Fibroblast of lung (primary cell): ENCODE measurements at regions not wholly inside any gene's neighbourhood (a gene's known extent, or its start where the extent isn't known, plus 50 kb on each side); places are given as distances from the start of the nearest gene placed in this dataset.

Source experiments
- DNase-seq, 2 donors: peaks; one replicate each; pipeline versions ENCODE4 v3.0.0 to v3.0.0-alpha.2; 2010; ENCODE audit warnings: low read depth in 2 of 2
- H2AFZ ChIP-seq: 2 replicates; pipeline ENCODE4 v1.5.1; 2012; ENCODE audit warnings: low read length, control low read depth, inconsistent platforms
- H3K27ac ChIP-seq: 2 replicates; pipeline ENCODE4 v1.5.1; 2011; ENCODE audit warnings: low read length, control low read depth; ENCODE audit not compliant: insufficient read depth
- H3K27me3 ChIP-seq: 2 replicates; pipeline ENCODE4 v1.5.1; 2011; ENCODE audit warnings: mild to moderate bottlenecking, low read length; ENCODE audit not compliant: control insufficient read depth, insufficient read depth
- H3K36me3 ChIP-seq: 2 replicates; pipeline ENCODE4 v1.5.1; 2011; ENCODE audit warnings: low read length; ENCODE audit not compliant: control insufficient read depth, insufficient read depth
- H3K4me1 ChIP-seq: 2 replicates; pipeline ENCODE4 v1.5.1; 2011; ENCODE audit warnings: low read length; ENCODE audit not compliant: control insufficient read depth, insufficient read depth; ENCODE audit errors: extremely low read depth
- H3K4me2 ChIP-seq: 2 replicates; pipeline ENCODE4 v1.5.1; 2011; ENCODE audit warnings: low read length, control low read depth; ENCODE audit not compliant: insufficient read depth; ENCODE audit errors: extremely low read depth
- H3K4me3 ChIP-seq, 4 experiments: fragments of 200-600 bp in 1 of 4; sonication (generic) in 1 of 4; replicated peaks in 1 of 4; 2 replicates each; pipeline ENCODE4 v1.5.1; 2011 to 2016; ENCODE audit warnings: low read length in 4 of 4, low read depth in 3 of 4, mild to moderate bottlenecking in 3 of 4, control low read depth in 2 of 4, inconsistent platforms in 1 of 4, mixed read lengths in 1 of 4; ENCODE audit not compliant: insufficient read depth in 1 of 4; ENCODE audit errors: control extremely low read depth in 1 of 4
- H3K79me2 ChIP-seq: 2 replicates; pipeline ENCODE4 v1.5.1; 2012; ENCODE audit warnings: mild to moderate bottlenecking, low read length, inconsistent platforms; ENCODE audit not compliant: control insufficient read depth, insufficient read depth
- H3K9ac ChIP-seq: 2 replicates; pipeline ENCODE4 v1.5.1; 2011; ENCODE audit warnings: mild to moderate bottlenecking, low read length, control low read depth; ENCODE audit not compliant: insufficient read depth
- H3K9me3 ChIP-seq: 2 replicates; pipeline ENCODE4 v1.5.1; 2012; ENCODE audit warnings: low read depth, low read length; ENCODE audit not compliant: control insufficient read depth, insufficient read depth
- H4K20me1 ChIP-seq: 2 replicates; pipeline ENCODE4 v1.5.1; 2011; ENCODE audit warnings: low read length; ENCODE audit not compliant: control insufficient read depth, insufficient read depth; ENCODE audit errors: extremely low read depth
- CTCF ChIP-seq, 2 donors: IDR thresholded peaks in 1 of 2; conservative IDR thresholded peaks in 1 of 2; 1 replicate in 1 of 2; 2 replicates in 1 of 2; pipeline ENCODE4 v1.5.1; 2011 to 2012; ENCODE audit warnings: low read length in 2 of 2, control low read depth in 1 of 2, inconsistent platforms in 1 of 2, low read depth in 1 of 2, mild to moderate bottlenecking in 1 of 2
- EZH2 ChIP-seq: IDR thresholded peaks from 2 replicates; pipeline ENCODE4 v1.5.1; 2012; ENCODE audit warnings: low read length, control low read depth, mild to moderate bottlenecking; ENCODE audit errors: missing control alignments

- Histone ChIP-seq H4K20me1 (no peaks in the 10 kb centered on the region), H3K79me2 (no peaks in the 10 kb centered on the region), H3K4me2 (no peak overlapping the region), H3K9me3 (no peaks in the 10 kb centered on the region), H2AFZ (no peak overlapping the region), H3K27ac (no peak overlapping the region), H3K4me3 (no peak overlapping the region), H3K36me3 (no peaks in the 10 kb centered on the region), H3K4me1 (no peaks in the 10 kb centered on the region), H3K27me3 (no peaks in the 10 kb centered on the region), H3K9ac (no peak overlapping the region)
- no peak for DNase-seq
- no peak for TF ChIP-seq EZH2
- TF ChIP-seq CTCF (conservative IDR thresholded peaks at IDR 0.05 in 1 of 2, IDR thresholded peaks at IDR 0.05 in 1 of 2; ENCODE audit: low read depth in 1 of 2, low read length in 2 of 2) = no peak
Observed at GRCh38 chrX:118179718-118180117, 63.1 kb upstream of the KLHL13 start.

GRCh38 chrX:118181030-118181429 is 64.4 kb upstream of the KLHL13 start:
- Histone ChIP-seq H3K4me3 (no peak overlapping the region), H3K9ac (no peak overlapping the region), H3K27ac (no peak overlapping the region), H3K4me2 (no peak overlapping the region), H3K79me2 (no peaks in the 10 kb centered on the region), H4K20me1 (no peaks in the 10 kb centered on the region), H3K4me1 (no peaks in the 10 kb centered on the region), H3K36me3 (no peaks in the 10 kb centered on the region), H3K27me3 (no peaks in the 10 kb centered on the region), H2AFZ (no peak overlapping the region), H3K9me3 (no peaks in the 10 kb centered on the region)
- TF ChIP-seq EZH2 (no peak), CTCF (conservative IDR thresholded peaks at IDR 0.05 in 1 of 2, IDR thresholded peaks at IDR 0.05 in 1 of 2; ENCODE audit: low read depth in 1 of 2, low read length in 2 of 2) (no peak)
- peak; percentile 42 to 58 for DNase-seq

DNA sequence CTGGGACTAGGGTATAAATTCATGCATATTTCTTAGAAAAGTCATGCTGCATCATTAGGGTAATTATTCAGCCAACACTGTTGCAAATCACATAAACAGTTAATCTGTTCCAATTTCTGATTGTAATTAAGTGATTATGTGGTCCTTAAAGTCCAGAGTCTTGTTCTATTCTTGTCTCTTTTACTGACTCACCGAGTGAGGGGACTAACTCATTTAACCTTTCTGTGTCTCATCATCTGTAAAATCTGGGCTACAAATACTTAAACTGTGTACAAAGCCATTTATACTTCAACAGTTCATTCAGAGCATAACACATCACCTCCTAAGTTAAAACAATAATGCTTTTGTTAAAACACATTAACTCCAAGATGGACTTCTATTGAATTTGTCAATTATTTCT is 65.4 kb upstream of the KLHL13 start:
- Histone ChIP-seq H3K9me3 (no peaks in the 10 kb centered on the region), H3K9ac (no peak overlapping the region), H3K4me3 (no peak overlapping the region), H3K36me3 (no peaks in the 10 kb centered on the region), H2AFZ (no peak overlapping the region), H3K4me1 (no peaks in the 10 kb centered on the region), H3K27ac (no peak overlapping the region), H4K20me1 (no peaks in the 10 kb centered on the region), H3K27me3 (no peaks in the 10 kb centered on the region), H3K4me2 (no peak overlapping the region), H3K79me2 (no peaks in the 10 kb centered on the region)
- DNase-seq = peak; percentile 18 to 48
- TF ChIP-seq EZH2 (no peak), CTCF (conservative IDR thresholded peaks at IDR 0.05 in 1 of 2, IDR thresholded peaks at IDR 0.05 in 1 of 2; ENCODE audit: low read depth in 1 of 2, low read length in 2 of 2) (no peak)
